K562 (cell line): ENCODE measurements at regions not wholly inside any gene's neighbourhood (a gene's known extent, or its start where the extent isn't known, plus 50 kb on each side); places are given as distances from the start of the nearest gene placed in this dataset.

Experiments used
- ATAC-seq: fragments of 200-7000 bp; cut with Tn5 transposase; 3 replicates; pipeline ENCODE4 v1.9.1; 2020; ENCODE audit warnings: moderate library complexity
- BruUV-seq: library from RNA; stranded (reverse); fragments of 400-500 nt; replicated peaks from 2 replicates; lab custom pipeline; 2021; lab: Mats Ljungman, UMichigan
- CTCF ChIA-PET: fragments of 300-600 bp; formaldehyde crosslinking; extraction: SDS; loops from one replicate; lab custom pipeline; 2021; ENCODE audit warnings: low intra/inter-chr PET ratio; lab: Yijun Ruan, JAX
- POLR2A ChIA-PET: fragments of 300-600, 350-650 bp; sonication (Branson Sonifier 250); formaldehyde crosslinking; extraction: SDS; loops from one replicate; lab custom pipeline; 2021; ENCODE audit warnings: antibody characterized with exemption, inconsistent platforms; lab: Yijun Ruan, JAX
- DNase-seq, 4 experiments: peaks; one replicate each; pipeline versions ENCODE4 v3.0.0 to v3.0.0-alpha.2; 2011 to 2018; ENCODE audit warnings: low spot score in 3 of 4, mixed read lengths in 3 of 4; ENCODE audit errors: extremely low read depth in 1 of 4
- FAIRE-seq: peaks from 2 replicates; lab custom pipeline; 2011; peaks lifted over from hg19 to GRCh38; lab: Jason Lieb, UNC
- H2AFZ ChIP-seq: 2 replicates; pipeline ENCODE4 v1.6.0; 2011; ENCODE audit warnings: low read depth, low read length, control low read depth, inconsistent platforms
- H3K27ac ChIP-seq: fragments of 200-600 bp; 3 replicates; pipeline ENCODE4 v1.8.0; 2011; ENCODE audit warnings: low read depth, mild to moderate bottlenecking, control low read depth, inconsistent platforms, low read length, moderate library complexity, mixed read lengths; ENCODE audit errors: extremely low read depth
- H3K27me3 ChIP-seq, 2 experiments: fragments of 300-600 bp in 1 of 2; 2 replicates in 1 of 2; 3 replicates in 1 of 2; pipeline versions ENCODE4 v1.6.0 to v1.8.0; 2011; ENCODE audit warnings: inconsistent platforms in 2 of 2, low read length in 2 of 2, mild to moderate bottlenecking in 1 of 2, mixed read lengths in 1 of 2, moderate library complexity in 1 of 2; ENCODE audit not compliant: control insufficient read depth in 2 of 2, insufficient read depth in 2 of 2
- H3K36me3 ChIP-seq: fragments of 300-600 bp; 3 replicates; pipeline ENCODE4 v1.8.0; 2011; ENCODE audit warnings: mild to moderate bottlenecking, low read length, inconsistent platforms; ENCODE audit not compliant: control insufficient read depth, insufficient read depth
- H3K4me1 ChIP-seq, 2 experiments: fragments of 200-600 bp in 1 of 2; replicated peaks in 1 of 2; 2 replicates in 1 of 2; 3 replicates in 1 of 2; pipeline versions ENCODE4 v1.5.1 to v1.8.0; 2011; ENCODE audit warnings: inconsistent platforms in 2 of 2, low read length in 2 of 2, mild to moderate bottlenecking in 1 of 2, mixed read lengths in 1 of 2, moderate library complexity in 1 of 2; ENCODE audit not compliant: control insufficient read depth in 2 of 2, insufficient read depth in 2 of 2
- H3K4me2 ChIP-seq: 2 replicates; pipeline ENCODE4 v1.6.1; 2011; ENCODE audit warnings: low read length, control low read depth, inconsistent platforms, mixed read lengths; ENCODE audit not compliant: insufficient read depth
- H3K4me3 ChIP-seq: fragments of 200-600 bp; sonication (generic), shearing (Covaris generic); 2 replicates; pipeline ENCODE4 v1.5.1; 2016; ENCODE audit warnings: control low read depth, inconsistent platforms
- H3K79me2 ChIP-seq: fragments of 200-600 bp; 3 replicates; pipeline ENCODE4 v1.8.0; 2011; ENCODE audit warnings: low read length, inconsistent platforms; ENCODE audit not compliant: control insufficient read depth, insufficient read depth
- H3K9ac ChIP-seq, 2 experiments: 2 replicates each; pipeline versions ENCODE4 v1.6.0 to v1.6.1; 2011; ENCODE audit warnings: low read depth in 2 of 2, low read length in 2 of 2, control low read depth in 1 of 2, inconsistent platforms in 1 of 2, mild to moderate bottlenecking in 1 of 2, mixed read lengths in 1 of 2; ENCODE audit not compliant: insufficient read depth in 1 of 2
- H3K9me1 ChIP-seq: one replicate; pipeline ENCODE4 v1.6.0; 2011; ENCODE audit warnings: inconsistent platforms, mild to moderate bottlenecking, low read length, moderate library complexity; ENCODE audit not compliant: control insufficient read depth, insufficient read depth
- H3K9me3 ChIP-seq: replicated peaks from 2 replicates; pipeline ENCODE4 v1.5.1; 2011; ENCODE audit warnings: low read depth, low read length, inconsistent platforms; ENCODE audit not compliant: control insufficient read depth, insufficient read depth
- H4K20me1 ChIP-seq: replicated peaks from 2 replicates; pipeline ENCODE4 v1.6.1; 2011; ENCODE audit warnings: low read length, inconsistent platforms, mixed read lengths; ENCODE audit not compliant: control insufficient read depth, insufficient read depth
- E4F1 ChIP-seq: fragments of 250-450 bp; sonication (Bioruptor Pico); IDR thresholded peaks from 2 replicates; pipeline ENCODE4 v1.5.0; 2021; ENCODE audit warnings: mild to moderate bottlenecking, borderline replicate concordance
- FOXO4 ChIP-seq: fragments of 450-650 bp; formaldehyde crosslinking; IDR thresholded peaks from 2 replicates; pipeline ENCODE4 v1.4.0; 2020; ENCODE audit warnings: mild to moderate bottlenecking, moderate library complexity
- HSF4 ChIP-seq: fragments of 250-450 bp; sonication (Bioruptor Pico); IDR thresholded peaks from 2 replicates; pipeline ENCODE4 v2.1.2; 2022; ENCODE audit warnings: mild to moderate bottlenecking, moderate library complexity, borderline replicate concordance
- IRF9 ChIP-seq: fragments of 450-650 bp; IDR thresholded peaks from 2 replicates; pipeline ENCODE4 v1.6.1; 2016; ENCODE audit warnings: missing biosample characterization, missing genetic modification characterization
- MTA1 ChIP-seq: fragments of 450-650 bp; IDR thresholded peaks from 2 replicates; pipeline ENCODE4 v1.6.1; 2017; ENCODE audit warnings: borderline replicate concordance
- RFX5 ChIP-seq: IDR thresholded peaks from 2 replicates; pipeline ENCODE4 v1.6.1; 2011; ENCODE audit warnings: low read depth, mild to moderate bottlenecking, improper control_type of control experiment, low read length
- TEAD2 ChIP-seq: fragments of 450-650 bp; IDR thresholded peaks from 2 replicates; pipeline ENCODE4 v1.6.1; 2016; ENCODE audit warnings: missing genetic modification characterization, control low read depth, missing compliant biosample characterization
- whole genome bisulfite sequencing: fragments of 100-300 bp; shearing (Covaris generic); methylation state at CpG from one replicate; pipeline ENCODE4 v1.1.6; 2016; ENCODE audit warnings: low coverage, mixed read lengths; ENCODE audit not compliant: insufficient coverage; ENCODE audit errors: missing lambda C conversion rate; 5-methylcytosine and 5-hydroxymethylcytosine counted together
- in situ Hi-C: fragments of 300-500 bp; cut with MboI; formaldehyde crosslinking; loops from 4 replicates; pipeline ENCODE4 v1.15.0; 2018; ENCODE audit warnings: inconsistent platforms, mixed read lengths
- intact Hi-C: fragments of 100-400 bp; cut with micrococcal nuclease; formaldehyde crosslinking; loops from 2 replicates; pipeline ENCODE4 v1.14.2; 2022
- TF ChIP-seq, protein P1 (sequence below), 2 experiments: fragments of 450-650 bp; IDR thresholded peaks; 2 replicates each; pipeline ENCODE4 v1.6.1; 2018; ENCODE audit warnings: mild to moderate bottlenecking in 2 of 2, low read depth in 1 of 2; ENCODE audit not compliant: partially characterized antibody in 2 of 2
- TF ChIP-seq, protein P2 (sequence below): fragments of 250-450 bp; sonication (Bioruptor Pico); IDR thresholded peaks from 2 replicates; pipeline ENCODE4 v1.4.0; 2020; ENCODE audit warnings: mild to moderate bottlenecking, moderate library complexity, borderline replicate concordance

DNA sequence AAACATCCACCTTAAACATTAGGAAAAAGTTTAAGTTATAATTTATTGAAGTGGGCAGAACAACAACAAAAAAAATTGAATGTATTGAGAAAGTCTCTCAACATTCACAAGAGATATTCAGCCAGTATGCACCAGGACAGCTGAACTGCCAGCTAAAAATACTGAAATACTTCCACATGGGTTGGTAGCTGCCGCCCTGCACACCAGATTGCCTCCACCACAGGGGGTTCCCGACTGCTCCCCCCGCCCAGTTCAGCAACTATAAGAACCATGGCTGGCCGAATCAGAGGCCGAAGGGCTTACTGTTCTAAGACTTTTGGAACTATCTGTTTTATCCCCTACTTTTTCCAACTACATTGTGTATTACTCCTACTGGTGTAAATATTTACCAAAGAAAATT, 150.0 kb upstream of the LRP1B start (continued):
- TF ChIP-seq, protein P1, sequence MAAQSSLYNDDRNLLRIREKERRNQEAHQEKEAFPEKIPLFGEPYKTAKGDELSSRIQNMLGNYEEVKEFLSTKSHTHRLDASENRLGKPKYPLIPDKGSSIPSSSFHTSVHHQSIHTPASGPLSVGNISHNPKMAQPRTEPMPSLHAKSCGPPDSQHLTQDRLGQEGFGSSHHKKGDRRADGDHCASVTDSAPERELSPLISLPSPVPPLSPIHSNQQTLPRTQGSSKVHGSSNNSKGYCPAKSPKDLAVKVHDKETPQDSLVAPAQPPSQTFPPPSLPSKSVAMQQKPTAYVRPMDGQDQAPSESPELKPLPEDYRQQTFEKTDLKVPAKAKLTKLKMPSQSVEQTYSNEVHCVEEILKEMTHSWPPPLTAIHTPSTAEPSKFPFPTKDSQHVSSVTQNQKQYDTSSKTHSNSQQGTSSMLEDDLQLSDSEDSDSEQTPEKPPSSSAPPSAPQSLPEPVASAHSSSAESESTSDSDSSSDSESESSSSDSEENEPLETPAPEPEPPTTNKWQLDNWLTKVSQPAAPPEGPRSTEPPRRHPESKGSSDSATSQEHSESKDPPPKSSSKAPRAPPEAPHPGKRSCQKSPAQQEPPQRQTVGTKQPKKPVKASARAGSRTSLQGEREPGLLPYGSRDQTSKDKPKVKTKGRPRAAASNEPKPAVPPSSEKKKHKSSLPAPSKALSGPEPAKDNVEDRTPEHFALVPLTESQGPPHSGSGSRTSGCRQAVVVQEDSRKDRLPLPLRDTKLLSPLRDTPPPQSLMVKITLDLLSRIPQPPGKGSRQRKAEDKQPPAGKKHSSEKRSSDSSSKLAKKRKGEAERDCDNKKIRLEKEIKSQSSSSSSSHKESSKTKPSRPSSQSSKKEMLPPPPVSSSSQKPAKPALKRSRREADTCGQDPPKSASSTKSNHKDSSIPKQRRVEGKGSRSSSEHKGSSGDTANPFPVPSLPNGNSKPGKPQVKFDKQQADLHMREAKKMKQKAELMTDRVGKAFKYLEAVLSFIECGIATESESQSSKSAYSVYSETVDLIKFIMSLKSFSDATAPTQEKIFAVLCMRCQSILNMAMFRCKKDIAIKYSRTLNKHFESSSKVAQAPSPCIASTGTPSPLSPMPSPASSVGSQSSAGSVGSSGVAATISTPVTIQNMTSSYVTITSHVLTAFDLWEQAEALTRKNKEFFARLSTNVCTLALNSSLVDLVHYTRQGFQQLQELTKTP (IDR thresholded peaks at IDR 0.05; ENCODE audit: low read depth in 1 of 2, partially characterized antibody in 2 of 2): no peak
- TF ChIP-seq FOXO4: no peak
- no peak for TF ChIP-seq HSF4 (CRISPR knock-in tag)
- TF ChIP-seq RFX5: no peak
- TF ChIP-seq, all 486 proteins: peak for 0

GRCh38 chr2:142270990-142271389, 140.2 kb upstream of the LRP1B start:
- Histone ChIP-seq H3K9me3 (no peaks in the 10 kb centered on the region), H3K9ac (no peak overlapping the region), H3K36me3 (no peaks in the 10 kb centered on the region), H3K4me1 (no peaks in the 10 kb centered on the region), H3K27me3 (no peaks in the 10 kb centered on the region), H2AFZ (no peak overlapping the region), H3K9me1 (no peaks in the 10 kb centered on the region), H4K20me1 (no peaks in the 10 kb centered on the region), H3K4me2 (no peak overlapping the region), H3K79me2 (no peaks in the 10 kb centered on the region), H3K4me3 (no peak overlapping the region), H3K27ac (no peak overlapping the region)
- ChIA-PET CTCF (no interaction called here), POLR2A (no interaction called here)
- FAIRE-seq (no peak), ATAC-seq (no peak), DNase-seq (no peak)
- WGBS: 0% methylated on average over 2 of the region's 2 CpGs
- in situ Hi-C loops: no loop called here
- intact Hi-C loops: no loop called here
- no TSS peak for BruUV-seq
- no peak for TF ChIP-seq MTA1
- no peak for TF ChIP-seq TEAD2 (tag)
- no peak for TF ChIP-seq IRF9 (tag)
- TF ChIP-seq, protein P2, sequence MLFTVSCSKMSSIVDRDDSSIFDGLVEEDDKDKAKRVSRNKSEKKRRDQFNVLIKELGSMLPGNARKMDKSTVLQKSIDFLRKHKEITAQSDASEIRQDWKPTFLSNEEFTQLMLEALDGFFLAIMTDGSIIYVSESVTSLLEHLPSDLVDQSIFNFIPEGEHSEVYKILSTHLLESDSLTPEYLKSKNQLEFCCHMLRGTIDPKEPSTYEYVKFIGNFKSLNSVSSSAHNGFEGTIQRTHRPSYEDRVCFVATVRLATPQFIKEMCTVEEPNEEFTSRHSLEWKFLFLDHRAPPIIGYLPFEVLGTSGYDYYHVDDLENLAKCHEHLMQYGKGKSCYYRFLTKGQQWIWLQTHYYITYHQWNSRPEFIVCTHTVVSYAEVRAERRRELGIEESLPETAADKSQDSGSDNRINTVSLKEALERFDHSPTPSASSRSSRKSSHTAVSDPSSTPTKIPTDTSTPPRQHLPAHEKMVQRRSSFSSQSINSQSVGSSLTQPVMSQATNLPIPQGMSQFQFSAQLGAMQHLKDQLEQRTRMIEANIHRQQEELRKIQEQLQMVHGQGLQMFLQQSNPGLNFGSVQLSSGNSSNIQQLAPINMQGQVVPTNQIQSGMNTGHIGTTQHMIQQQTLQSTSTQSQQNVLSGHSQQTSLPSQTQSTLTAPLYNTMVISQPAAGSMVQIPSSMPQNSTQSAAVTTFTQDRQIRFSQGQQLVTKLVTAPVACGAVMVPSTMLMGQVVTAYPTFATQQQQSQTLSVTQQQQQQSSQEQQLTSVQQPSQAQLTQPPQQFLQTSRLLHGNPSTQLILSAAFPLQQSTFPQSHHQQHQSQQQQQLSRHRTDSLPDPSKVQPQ (CRISPR knock-in tag): no peak
- TF ChIP-seq E4F1 (CRISPR knock-in tag): no peak
